ENCODE measurements at regions not wholly inside any gene's neighbourhood (a gene's known extent, or its start where the extent isn't known, plus 50 kb on each side); places are given as distances from the start of the nearest gene placed in this dataset.

- DNase-seq (ENCODE audit: low read depth in 2 of 2) = no peak
Measured at GRCh38 chr7:16167526-16167925, 253.8 kb downstream of the CRPPA start.

DNA sequence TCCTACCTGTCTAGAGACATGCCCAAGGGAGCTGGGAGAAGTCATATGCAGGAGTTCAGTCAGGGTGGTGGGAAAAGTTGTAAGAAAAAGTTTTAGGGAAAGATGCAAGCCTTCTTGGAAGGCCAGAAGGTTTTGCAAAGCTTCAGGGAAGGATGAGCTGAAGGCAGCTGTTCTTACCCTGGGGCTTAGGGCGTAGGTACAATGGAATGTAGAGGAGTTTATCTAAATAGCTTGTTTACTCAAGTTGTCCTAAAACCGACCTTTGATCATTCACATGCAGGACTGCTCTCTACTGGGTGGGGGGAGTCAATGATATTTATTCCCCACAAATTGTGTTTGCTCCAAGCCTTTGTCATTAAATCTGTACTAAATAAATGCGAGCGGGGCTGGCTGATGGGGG, 277.0 kb downstream of the CRPPA start:
- no peak for DNase-seq (ENCODE audit: low read depth in 2 of 2)

- DNase-seq (ENCODE audit: low read depth in 2 of 2) = no peak
Measured at GRCh38 chr7:16137944-16138343, 283.4 kb downstream of the CRPPA start.

DNA sequence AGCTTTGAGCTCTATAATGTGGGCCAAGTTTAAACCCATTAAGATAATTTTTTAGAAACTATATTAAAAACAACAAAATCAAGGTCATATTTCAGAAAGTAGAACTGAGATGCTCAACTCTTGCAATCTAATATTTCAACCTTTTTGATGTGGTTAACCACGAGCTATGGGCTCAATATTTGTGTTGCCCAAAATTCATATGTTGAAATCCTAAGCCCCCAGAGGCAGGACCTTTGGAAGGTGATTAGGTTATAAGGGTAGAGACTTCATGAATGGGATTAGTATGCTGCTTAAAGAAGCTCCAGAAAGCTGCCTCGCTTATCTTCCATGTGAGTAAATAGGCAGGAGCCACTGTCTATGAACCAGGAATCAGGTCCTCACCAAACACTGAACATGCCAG, 284.4 kb downstream of the CRPPA start:
- DNase-seq (ENCODE audit: low read depth in 2 of 2) = no peak

GRCh38 chr7:16135658-16136057, 285.7 kb downstream of the CRPPA start:
- DNase-seq (ENCODE audit: low read depth in 2 of 2) = no peak

DNA sequence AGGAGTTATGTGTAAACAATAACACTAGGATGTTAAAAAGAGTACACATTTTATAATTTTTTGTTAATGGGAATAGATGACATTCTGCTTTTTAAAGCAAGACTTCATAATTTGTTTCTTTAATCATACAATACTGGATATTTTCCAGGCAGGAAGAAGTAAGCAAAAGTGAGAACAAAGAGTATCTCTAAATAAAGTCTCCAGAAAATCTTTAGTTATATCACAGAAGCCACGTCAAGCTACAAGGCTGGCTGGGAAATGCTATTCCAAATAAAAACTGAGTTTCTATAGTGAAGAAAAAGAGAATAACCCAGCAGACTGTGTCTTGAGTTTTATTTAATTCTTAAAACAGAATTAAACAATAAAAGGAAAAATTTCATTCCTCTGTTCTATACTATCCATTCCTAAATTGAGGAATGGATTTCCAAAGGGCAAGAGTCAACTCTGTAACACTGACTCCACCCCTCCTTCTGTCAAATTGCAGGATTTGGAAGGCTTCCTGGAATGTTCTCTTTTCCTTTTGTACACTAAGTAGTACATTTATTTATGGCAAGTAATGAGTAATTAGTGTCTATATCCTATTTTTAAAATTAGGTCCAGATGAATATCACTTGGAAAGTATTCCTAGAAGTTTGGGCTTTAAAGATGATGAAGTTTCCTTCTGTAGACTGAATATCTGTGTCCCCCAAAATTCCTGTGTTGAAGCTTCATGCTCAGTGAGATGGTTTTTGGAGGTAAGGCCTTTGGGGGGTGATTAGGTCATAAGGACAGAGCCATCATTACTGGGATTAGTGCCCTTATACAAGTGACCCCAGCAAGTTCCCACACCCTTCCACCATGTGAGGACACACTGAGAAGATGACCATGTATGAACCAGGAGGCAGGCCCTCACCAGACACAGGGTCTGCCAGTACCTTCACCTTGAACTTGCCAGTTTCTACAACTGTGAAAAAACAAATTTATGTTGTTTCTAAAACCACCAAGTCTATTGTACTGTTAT, 290.9 kb downstream of the CRPPA start:
- no peak for DNase-seq (ENCODE audit: low read depth in 2 of 2)

- DNase-seq (ENCODE audit: low read depth in 2 of 2) = no peak
Measured at GRCh38 chr7:16129431-16130110, 291.8 kb downstream of the CRPPA start.

DNA sequence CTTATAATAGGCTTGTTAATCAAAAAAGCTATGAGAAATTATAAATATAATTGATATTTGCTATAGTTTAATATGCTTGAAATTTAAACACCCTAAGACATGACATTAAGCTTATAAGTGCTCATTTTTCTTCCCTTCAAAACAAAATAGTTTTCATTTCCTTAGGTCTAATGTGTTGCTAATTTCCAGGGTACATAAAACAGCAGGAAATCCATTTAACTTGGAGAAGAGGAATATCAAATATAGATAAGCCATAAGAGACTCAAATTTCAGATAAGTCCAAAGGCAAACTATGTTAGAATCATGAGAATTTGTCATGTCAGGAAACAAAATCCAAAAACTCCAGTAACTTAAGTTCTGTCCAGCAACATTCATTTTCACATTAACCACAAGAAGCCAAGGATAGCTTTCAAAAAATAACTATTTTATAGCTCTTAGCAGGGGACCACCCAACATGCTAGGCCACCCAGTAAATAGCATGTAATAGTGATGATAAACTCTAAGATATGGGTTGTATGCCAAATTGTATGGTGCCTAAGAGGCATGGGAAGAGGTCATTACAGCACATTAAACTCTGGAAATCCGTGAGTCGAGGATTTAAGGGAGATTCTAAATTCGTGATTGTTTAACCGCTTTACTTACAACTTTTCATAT, 298.1 kb downstream of the CRPPA start:
- no peak for DNase-seq (ENCODE audit: low read depth in 2 of 2)

- DNase-seq (ENCODE audit: low read depth in 2 of 2) = no peak
Measured at GRCh38 chr7:16121876-16122390, 299.4 kb downstream of the CRPPA start.

GRCh38 chr7:16115374-16115773, 306.0 kb downstream of the CRPPA start:
- no peak for DNase-seq (ENCODE audit: low read depth in 2 of 2)

DNA sequence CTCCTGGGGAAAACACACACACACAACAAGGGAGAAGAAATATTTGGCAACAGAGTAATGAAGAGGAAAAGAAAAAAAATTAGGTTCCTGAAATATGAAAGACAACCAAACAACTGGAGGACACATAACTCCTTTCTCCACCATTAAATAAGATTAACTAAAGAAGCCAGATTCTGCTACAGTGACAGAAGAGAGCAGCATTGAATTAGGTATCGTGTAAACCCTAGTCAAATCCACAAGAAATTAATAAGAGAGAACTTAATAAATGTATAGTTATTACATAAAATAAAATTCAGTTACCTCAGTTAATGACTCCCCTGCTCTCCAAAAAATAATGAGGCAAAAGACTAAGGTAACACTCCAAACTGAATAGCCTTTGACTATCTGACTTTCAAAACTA, 306.7 kb downstream of the CRPPA start:
- no peak for DNase-seq (ENCODE audit: low read depth in 2 of 2)

DNA sequence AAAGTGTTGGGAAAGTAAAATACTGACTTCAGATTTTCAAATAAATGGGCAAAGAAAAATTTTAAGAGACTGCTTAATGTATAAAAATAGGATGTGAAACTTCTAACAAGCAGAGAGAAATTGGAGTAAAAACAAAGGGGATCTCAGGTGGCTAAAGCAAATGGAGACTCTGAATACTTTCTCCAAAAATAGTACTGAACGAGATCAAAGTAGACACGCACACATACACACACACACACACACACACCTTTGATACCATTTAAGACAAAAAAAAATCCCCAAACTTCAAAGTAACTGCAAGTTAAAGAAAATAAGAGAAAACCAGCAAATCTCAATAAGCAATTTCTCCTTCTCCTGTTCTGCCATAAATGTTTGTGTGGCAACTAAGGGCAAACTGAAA, 307.3 kb downstream of the CRPPA start:
- DNase-seq (ENCODE audit: low read depth in 2 of 2) = no peak

GRCh38 chr7:16113058-16113457, 308.3 kb downstream of the CRPPA start:
- DNase-seq (ENCODE audit: low read depth in 2 of 2) = no peak

DNA sequence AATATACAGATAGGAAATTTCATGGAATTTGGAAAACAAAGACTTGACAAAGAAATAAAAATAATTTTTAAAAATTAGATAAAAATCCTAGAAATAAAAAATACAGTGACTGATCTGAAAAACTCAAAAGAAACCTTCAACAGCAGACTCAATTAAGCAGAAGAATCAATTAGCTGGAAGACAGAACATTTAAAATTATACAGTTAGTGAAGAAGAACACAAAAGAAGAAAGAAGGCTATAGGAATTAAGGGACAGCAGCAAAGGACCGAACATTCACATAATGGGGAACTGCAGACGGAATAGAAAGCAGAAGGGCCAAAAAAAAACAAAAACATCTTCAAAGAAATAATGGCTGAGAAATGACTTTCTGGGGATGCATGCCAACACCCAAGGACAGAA, 314.5 kb downstream of the CRPPA start:
- no peak for DNase-seq (ENCODE audit: low read depth in 2 of 2)

- no peak for DNase-seq (ENCODE audit: low read depth in 2 of 2)
Measured at GRCh38 chr7:16106300-16106699, 315.0 kb downstream of the CRPPA start.

- DNase-seq (ENCODE audit: low read depth in 2 of 2) = no peak
Measured at GRCh38 chr7:16099302-16099849, 322.0 kb downstream of the CRPPA start.

DNA sequence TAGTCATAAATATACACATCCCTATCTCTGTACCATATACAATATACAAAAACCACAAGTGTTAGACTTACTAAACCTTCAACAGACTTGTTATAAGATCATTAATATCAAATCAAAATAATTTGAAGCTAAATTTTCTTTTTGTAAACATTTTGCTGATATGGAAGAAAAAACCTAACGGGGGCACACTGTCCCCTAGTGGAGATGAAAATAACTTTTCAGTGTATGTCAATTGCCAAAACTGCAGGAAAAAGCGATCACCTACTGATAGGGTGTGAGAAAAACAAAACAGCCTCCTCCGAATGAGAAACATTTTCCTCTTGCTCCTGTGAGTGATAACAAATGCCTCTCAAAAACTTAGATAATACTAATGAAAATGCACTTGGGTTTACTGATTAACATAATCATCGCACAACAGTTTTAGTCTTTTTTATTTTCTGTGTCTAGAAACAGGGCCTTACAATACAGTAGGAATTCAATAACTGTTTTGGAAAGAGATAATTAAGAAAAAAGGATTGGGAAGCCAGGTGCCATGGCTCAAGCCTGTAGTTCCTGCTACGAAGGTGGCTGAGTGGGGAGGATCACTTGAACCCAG, 322.7 kb downstream of the CRPPA start:
- no peak for DNase-seq (ENCODE audit: low read depth in 2 of 2)

DNA sequence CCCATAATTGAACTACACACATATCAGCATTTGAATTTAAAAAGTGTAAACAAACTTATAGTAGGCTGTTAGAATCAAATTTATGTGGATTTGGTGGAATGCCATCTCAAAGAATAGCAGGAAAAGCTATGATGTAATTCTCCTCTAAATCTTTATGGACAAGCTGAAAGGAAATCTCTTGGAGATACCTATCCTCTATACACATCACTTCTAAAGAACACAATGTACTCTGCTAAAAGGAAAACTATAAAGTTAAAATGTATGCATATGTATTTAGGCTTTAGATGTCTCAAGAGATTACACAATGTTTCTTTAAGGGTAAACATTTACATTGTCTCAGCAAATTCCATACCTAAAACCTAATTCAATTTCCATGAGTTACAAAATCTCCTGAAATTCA, 323.3 kb downstream of the CRPPA start:
- DNase-seq (ENCODE audit: low read depth in 2 of 2) = no peak

DNA sequence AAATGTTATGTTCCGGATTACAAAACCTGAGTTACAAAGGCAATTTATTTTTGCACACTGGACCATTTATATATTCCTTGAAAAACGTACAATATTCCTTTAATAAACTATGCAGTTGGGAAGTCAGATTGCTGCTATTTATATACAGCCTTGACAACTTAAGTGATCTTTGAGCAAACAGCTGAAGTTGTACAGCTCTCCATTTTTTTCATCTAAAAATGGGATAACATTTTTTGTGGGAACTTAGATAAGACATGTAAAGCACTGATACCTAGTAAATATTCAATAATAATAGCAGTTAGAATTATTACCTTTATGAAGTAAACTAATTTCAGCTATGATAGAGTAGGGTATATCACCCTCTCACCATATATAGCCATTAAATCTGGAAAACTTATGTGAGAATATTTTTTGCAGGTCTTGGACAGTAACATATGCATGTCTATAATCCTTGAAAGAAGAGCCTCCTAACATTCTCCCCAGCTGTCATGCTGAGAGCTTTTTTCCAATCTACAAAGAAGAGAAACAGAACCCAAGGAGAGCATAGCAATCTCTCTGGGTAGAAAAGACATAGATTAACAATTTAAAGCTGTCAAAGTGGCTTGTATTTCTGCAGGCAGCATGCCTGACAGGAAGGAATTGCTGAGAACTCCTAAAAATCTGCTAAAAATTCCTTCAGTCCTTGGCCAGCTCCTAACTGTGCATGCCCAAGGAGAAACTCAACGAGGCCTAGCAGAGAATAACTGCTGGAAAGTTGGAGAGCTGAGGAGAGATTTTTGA, 326.0 kb downstream of the CRPPA start:
- no peak for DNase-seq (ENCODE audit: low read depth in 2 of 2)

DNA sequence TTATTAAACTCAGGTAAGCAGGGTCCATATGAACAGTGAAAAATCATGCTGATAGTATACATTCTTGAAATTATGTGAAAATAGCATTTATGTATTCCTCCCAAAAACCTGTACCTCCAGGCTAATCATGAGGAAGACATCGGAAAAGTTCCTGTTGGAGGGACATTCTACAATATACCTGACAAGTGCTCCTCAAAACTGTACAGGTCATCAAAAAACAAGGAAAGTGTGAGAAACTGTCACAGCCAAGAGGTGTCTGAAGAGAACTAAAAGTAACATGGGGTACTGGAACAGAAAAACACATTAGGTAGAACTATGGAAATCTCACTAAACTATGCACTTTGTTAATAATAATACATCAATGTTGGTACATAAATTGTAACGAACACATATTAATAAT, 326.7 kb downstream of the CRPPA start:
- no peak for DNase-seq (ENCODE audit: low read depth in 2 of 2)

GRCh38 chr7:16092711-16093110, 328.6 kb downstream of the CRPPA start:
- no peak for DNase-seq (ENCODE audit: low read depth in 2 of 2)

Data from stimulated activated CD8-positive, alpha-beta memory T cell treated with anti-CD3 and anti-CD28 coated beads, Interleukin-2, amount 100 ng/mL, for 48 hours (primary cell).